ENCODE measurements at regions not wholly inside any gene's neighbourhood (a gene's known extent, or its start where the extent isn't known, plus 50 kb on each side); places are given as distances from the start of the nearest gene placed in this dataset.

GRCh38 chr6:127058027-127058426 lies 60.4 kb upstream of the RSPO3 start:
- H3K4me3 ChIP-seq (ENCODE audit: insufficient read depth, low read length, poor library complexity, severe bottlenecking) = no peak overlapping the region
- H3K4me2 ChIP-seq (ENCODE audit: low read depth, low read length, poor library complexity, severe bottlenecking) = no peak overlapping the region
- H3K27me3 ChIP-seq (ENCODE audit: low read length) = no peaks in the 10 kb centered on the region
- H4K20me1 ChIP-seq (ENCODE audit: low read depth, low read length) = no peaks in the 10 kb centered on the region
- H3K9me3 ChIP-seq (ENCODE audit: insufficient read depth, low read length) = no peaks in the 10 kb centered on the region
- no peak overlapping the region for H3K9ac ChIP-seq (ENCODE audit: low read length)
- H2AFZ ChIP-seq (ENCODE audit: low read depth, low read length, severe bottlenecking) = no peak overlapping the region
- H3K79me2 ChIP-seq (ENCODE audit: insufficient read depth, low read length) = no peaks in the 10 kb centered on the region
- H3K36me3 ChIP-seq (ENCODE audit: low read length) = no peaks in the 10 kb centered on the region
- H3K27ac ChIP-seq (ENCODE audit: low read depth, low read length) = no peak overlapping the region
- H3K9me2 ChIP-seq (replicated peaks; ENCODE audit: insufficient read depth, low read length) = no peaks in the 10 kb centered on the region
- H3F3A ChIP-seq (ENCODE audit: insufficient read depth) = no peaks in the 10 kb centered on the region
- no peak for TF ChIP-seq CTCF (IDR thresholded peaks at IDR 0.05; ENCODE audit: insufficient read depth, low read length, poor library complexity, severe bottlenecking)
- no peak for TF ChIP-seq EZH2phosphoT487 (conservative IDR thresholded peaks at IDR 0.05; ENCODE audit: low read length)

- Histone ChIP-seq H3K79me2 (ENCODE audit: insufficient read depth, low read length) (no peaks in the 10 kb centered on the region), H3K9me3 (ENCODE audit: insufficient read depth, low read length) (no peaks in the 10 kb centered on the region), H4K20me1 (ENCODE audit: low read depth, low read length) (no peaks in the 10 kb centered on the region), H3K9ac (ENCODE audit: low read length) (no peak overlapping the region), H3F3A (ENCODE audit: insufficient read depth) (no peaks in the 10 kb centered on the region), H3K9me2 (replicated peaks; ENCODE audit: insufficient read depth, low read length) (no peaks in the 10 kb centered on the region), H3K4me2 (ENCODE audit: low read depth, low read length, poor library complexity, severe bottlenecking) (no peak overlapping the region), H3K27ac (ENCODE audit: low read depth, low read length) (no peak overlapping the region), H2AFZ (ENCODE audit: low read depth, low read length, severe bottlenecking) (no peak overlapping the region), H3K36me3 (ENCODE audit: low read length) (no peaks in the 10 kb centered on the region), H3K27me3 (ENCODE audit: low read length) (no peaks in the 10 kb centered on the region), H3K4me3 (ENCODE audit: insufficient read depth, low read length, poor library complexity, severe bottlenecking) (no peak overlapping the region)
- no peak for TF ChIP-seq EZH2phosphoT487 (conservative IDR thresholded peaks at IDR 0.05; ENCODE audit: low read length)
- TF ChIP-seq CTCF (IDR thresholded peaks at IDR 0.05; ENCODE audit: insufficient read depth, low read length, poor library complexity, severe bottlenecking) = no peak
Observed at GRCh38 chr6:127058936-127059335, 59.5 kb upstream of the RSPO3 start.
